ENCODE measurements at regions not wholly inside any gene's neighbourhood (a gene's known extent, or its start where the extent isn't known, plus 50 kb on each side); places are given as distances from the start of the nearest gene placed in this dataset.

GRCh38 chr13:33452873-33453517, 167.4 kb upstream of the STARD13 start:
- DNase-seq = no peak
- TF ChIP-seq GATA1 (IDR thresholded peaks at IDR 0.05; ENCODE audit: low read depth, low read length) = no peak
- TF ChIP-seq POLR2A (IDR thresholded peaks at IDR 0.05; ENCODE audit: low read length) = no peak

GRCh38 chr13:33453936-33454335, 168.4 kb upstream of the STARD13 start:
- no peak for DNase-seq
- TF ChIP-seq GATA1 (IDR thresholded peaks at IDR 0.05; ENCODE audit: low read depth, low read length) (no peak), POLR2A (IDR thresholded peaks at IDR 0.05; ENCODE audit: low read length) (no peak)

- TF ChIP-seq GATA1 (IDR thresholded peaks at IDR 0.05; ENCODE audit: low read depth, low read length) = no peak
- TF ChIP-seq POLR2A (IDR thresholded peaks at IDR 0.05; ENCODE audit: low read length) = no peak
- DNase-seq = no peak
Observed at GRCh38 chr13:33454844-33455705, 169.5 kb upstream of the STARD13 start.

GRCh38 chr13:33459702-33460101, 174.1 kb upstream of the STARD13 start:
- no peak for DNase-seq
- TF ChIP-seq GATA1 (IDR thresholded peaks at IDR 0.05; ENCODE audit: low read depth, low read length) (no peak), POLR2A (IDR thresholded peaks at IDR 0.05; ENCODE audit: low read length) (no peak)

- TF ChIP-seq GATA1 (IDR thresholded peaks at IDR 0.05; ENCODE audit: low read depth, low read length) = no peak
- no peak for TF ChIP-seq POLR2A (IDR thresholded peaks at IDR 0.05; ENCODE audit: low read length)
- DNase-seq = no peak
Observed at GRCh38 chr13:33462109-33462508, 176.6 kb upstream of the STARD13 start.

GRCh38 chr13:33464345-33464744, 178.8 kb upstream of the STARD13 start:
- DNase-seq = no peak
- TF ChIP-seq POLR2A (IDR thresholded peaks at IDR 0.05; ENCODE audit: low read length) (no peak), GATA1 (IDR thresholded peaks at IDR 0.05; ENCODE audit: low read depth, low read length) (no peak)

- no peak for DNase-seq
- TF ChIP-seq POLR2A (IDR thresholded peaks at IDR 0.05; ENCODE audit: low read length) (no peak), GATA1 (IDR thresholded peaks at IDR 0.05; ENCODE audit: low read depth, low read length) (no peak)
Observed at GRCh38 chr13:33466262-33466661, 180.7 kb upstream of the STARD13 start.

GRCh38 chr13:33467556-33467955, 182.0 kb upstream of the STARD13 start:
- no peak for TF ChIP-seq POLR2A (IDR thresholded peaks at IDR 0.05; ENCODE audit: low read length)
- TF ChIP-seq GATA1 (IDR thresholded peaks at IDR 0.05; ENCODE audit: low read depth, low read length) = no peak
- DNase-seq = no peak

- no peak for TF ChIP-seq POLR2A (IDR thresholded peaks at IDR 0.05; ENCODE audit: low read length)
- TF ChIP-seq GATA1 (IDR thresholded peaks at IDR 0.05; ENCODE audit: low read depth, low read length) = no peak
- DNase-seq = no peak
Observed at GRCh38 chr13:33471204-33471603, 185.6 kb upstream of the STARD13 start.

GRCh38 chr13:33472446-33472845, 186.9 kb upstream of the STARD13 start:
- no peak for DNase-seq
- TF ChIP-seq POLR2A (IDR thresholded peaks at IDR 0.05; ENCODE audit: low read length) (no peak), GATA1 (IDR thresholded peaks at IDR 0.05; ENCODE audit: low read depth, low read length) (no peak)

- no peak for DNase-seq
- TF ChIP-seq POLR2A (IDR thresholded peaks at IDR 0.05; ENCODE audit: low read length) (no peak), GATA1 (IDR thresholded peaks at IDR 0.05; ENCODE audit: low read depth, low read length) (no peak)
Observed at GRCh38 chr13:33479105-33479504, 193.6 kb upstream of the STARD13 start.

- TF ChIP-seq POLR2A (IDR thresholded peaks at IDR 0.05; ENCODE audit: low read length) (no peak), GATA1 (IDR thresholded peaks at IDR 0.05; ENCODE audit: low read depth, low read length) (no peak)
- DNase-seq = no peak
Observed at GRCh38 chr13:33480561-33480960, 195.0 kb upstream of the STARD13 start.

- no peak for DNase-seq
- TF ChIP-seq POLR2A (IDR thresholded peaks at IDR 0.05; ENCODE audit: low read length) = no peak
- no peak for TF ChIP-seq GATA1 (IDR thresholded peaks at IDR 0.05; ENCODE audit: low read depth, low read length)
Observed at GRCh38 chr13:33483471-33483870, 197.9 kb upstream of the STARD13 start.

GRCh38 chr13:33485247-33485646, 199.7 kb upstream of the STARD13 start:
- TF ChIP-seq GATA1 (IDR thresholded peaks at IDR 0.05; ENCODE audit: low read depth, low read length) (no peak), POLR2A (IDR thresholded peaks at IDR 0.05; ENCODE audit: low read length) (no peak)
- no peak for DNase-seq
